A673 (cell line): ENCODE measurements at regions not wholly inside any gene's neighbourhood (a gene's known extent, or its start where the extent isn't known, plus 50 kb on each side); places are given as distances from the start of the nearest gene placed in this dataset.

Source experiments
- BruUV-seq: library from RNA; stranded (reverse); fragments of 400-500 nt; replicated peaks from 2 replicates; lab custom pipeline; 2021; lab: Mats Ljungman, UMichigan
- CTCF ChIA-PET: fragments of 300-600 bp; sonication (Branson Sonifier 250); formaldehyde crosslinking; loops from one replicate; lab custom pipeline; 2022; ENCODE audit warnings: antibody characterized with exemption; lab: Charles Lee
- POLR2A ChIA-PET: fragments of 300-600 bp; sonication (Branson Sonifier 250); formaldehyde crosslinking; loops from one replicate; lab custom pipeline; 2022; ENCODE audit warnings: antibody characterized with exemption; ENCODE audit not compliant: low non-redundant PET; lab: Charles Lee
- DNase-seq: peaks from one replicate; pipeline ENCODE4 v3.0.0-alpha.2; 2015; ENCODE audit warnings: low spot score
- H3K27ac ChIP-seq: fragments of 200-600 bp; sonication (generic); 2 replicates; pipeline ENCODE4 v1.5.1; 2016; ENCODE audit warnings: mixed run types, low read depth, mild to moderate bottlenecking, mixed read lengths, antibody characterized with exemption, low read length; ENCODE audit not compliant: poor library complexity, severe bottlenecking
- H3K27me3 ChIP-seq: fragments of 200-600 bp; sonication (generic); replicated peaks from 2 replicates; pipeline ENCODE4 v1.6.1; 2017; ENCODE audit warnings: mixed run types, low read depth, mild to moderate bottlenecking, mixed read lengths, antibody characterized with exemption, low read length; ENCODE audit not compliant: insufficient read depth, poor library complexity
- H3K36me3 ChIP-seq: fragments of 200-600 bp; sonication (generic); 2 replicates; pipeline ENCODE4 v1.6.1; 2016; ENCODE audit warnings: mixed run types, mild to moderate bottlenecking, mixed read lengths, antibody characterized with exemption, low read length; ENCODE audit not compliant: insufficient read depth, poor library complexity, severe bottlenecking
- H3K4me1 ChIP-seq: fragments of 200-600 bp; sonication (generic); 2 replicates; pipeline ENCODE4 v1.6.1; 2017; ENCODE audit warnings: mixed run types, mild to moderate bottlenecking, mixed read lengths, antibody characterized with exemption, low read length; ENCODE audit not compliant: insufficient read depth, poor library complexity, severe bottlenecking
- H3K4me3 ChIP-seq: fragments of 200-600 bp; sonication (generic); 2 replicates; pipeline ENCODE4 v1.5.1; 2016; ENCODE audit warnings: low read depth, mixed run types, mild to moderate bottlenecking, mixed read lengths, low read length; ENCODE audit not compliant: poor library complexity, severe bottlenecking
- H3K9me3 ChIP-seq: fragments of 200-600 bp; sonication (generic); 2 replicates; pipeline ENCODE4 v1.6.1; 2016; ENCODE audit warnings: mixed run types, low read depth, mild to moderate bottlenecking, mixed read lengths, antibody characterized with exemption, low read length; ENCODE audit not compliant: poor library complexity, severe bottlenecking
- CTCF ChIP-seq: fragments of 300-800, 200-600 bp; sonication (generic); conservative IDR thresholded peaks from 2 replicates; pipeline ENCODE4 v1.5.1; 2017; ENCODE audit warnings: low read depth, mild to moderate bottlenecking, antibody characterized with exemption, low read length, moderate library complexity, mixed read lengths
- EZH2 ChIP-seq: fragments of 200-600 bp; sonication (generic); IDR thresholded peaks from 2 replicates; pipeline ENCODE4 v1.6.1; 2017; ENCODE audit warnings: borderline replicate concordance, low read depth, mild to moderate bottlenecking, mixed read lengths, antibody characterized with exemption, low read length; ENCODE audit not compliant: poor library complexity, severe bottlenecking
- intact Hi-C: fragments of 100-400 bp; cut with micrococcal nuclease; formaldehyde crosslinking; loops from one replicate; pipeline ENCODE4 v1.10.0; 2022; ENCODE audit not compliant: unreplicated experiment

- Histone ChIP-seq H3K27me3 (peaks cover 6% of the 10 kb centered on the region), H3K9me3 (no peaks in the 10 kb centered on the region), H3K4me1 (no peaks in the 10 kb centered on the region), H3K27ac (no peak overlapping the region), H3K4me3 (no peak overlapping the region), H3K36me3 (no peaks in the 10 kb centered on the region)
- ChIA-PET POLR2A (no interaction called here), CTCF (no interaction called here)
- intact Hi-C loops, result no loop called here
- TF ChIP-seq CTCF, result peak; percentile 54
- TF ChIP-seq EZH2, result no peak
- BruUV-seq, result no TSS peak
- peak; percentile 27 for DNase-seq
Measured at GRCh38 chr9:73565833-73566465, 414.3 kb downstream of the ANXA1 start.

- ChIA-PET CTCF (no interaction called here), POLR2A (no interaction called here)
- no peaks in the 10 kb centered on the region for H3K4me1 ChIP-seq
- no peak overlapping the region for H3K27ac ChIP-seq
- peaks cover 9% of the 10 kb centered on the region for H3K27me3 ChIP-seq
- intact Hi-C loops, result no loop called here
- no peaks in the 10 kb centered on the region for H3K36me3 ChIP-seq
- no peak for DNase-seq
- H3K4me3 ChIP-seq, result no peak overlapping the region
- TF ChIP-seq EZH2, result no peak
- TF ChIP-seq CTCF, result no peak
- BruUV-seq, result no TSS peak
- no peaks in the 10 kb centered on the region for H3K9me3 ChIP-seq
Measured at GRCh38 chr9:73566627-73567026, 415.0 kb downstream of the ANXA1 start.

GRCh38 chr9:73573235-73573634 is 421.6 kb downstream of the ANXA1 start:
- BruUV-seq, result no TSS peak
- CTCF ChIA-PET, result no interaction called here
- Histone ChIP-seq H3K36me3 (no peaks in the 10 kb centered on the region), H3K27me3 (peaks cover 23% of the 10 kb centered on the region), H3K27ac (no peak overlapping the region), H3K4me1 (no peaks in the 10 kb centered on the region), H3K4me3 (no peak overlapping the region), H3K9me3 (no peaks in the 10 kb centered on the region)
- POLR2A ChIA-PET, result no interaction called here
- no peak for DNase-seq
- intact Hi-C loops, result no loop called here
- no peak for TF ChIP-seq CTCF
- TF ChIP-seq EZH2, result no peak
